ENCODE measurements at regions not wholly inside any gene's neighbourhood (a gene's known extent, or its start where the extent isn't known, plus 50 kb on each side); places are given as distances from the start of the nearest gene placed in this dataset.

- CTCF ChIA-PET = no interaction called here
- no peak for TF ChIP-seq EZH2 (IDR thresholded peaks at IDR 0.05; ENCODE audit: borderline replicate concordance, low read depth, low read length, severe bottlenecking)
- no peak for TF ChIP-seq JUN (IDR thresholded peaks at IDR 0.05; ENCODE audit: borderline replicate concordance, insufficient read depth, insufficient read length, low read depth)
- no peak for TF ChIP-seq FOS (IDR thresholded peaks at IDR 0.05; ENCODE audit: borderline replicate concordance, insufficient read depth, low read length)
- TF ChIP-seq GATA2 (IDR thresholded peaks at IDR 0.05; ENCODE audit: insufficient read depth, insufficient read length, low read depth, low read length) = no peak
- TF ChIP-seq POLR2A (IDR thresholded peaks at IDR 0.05; ENCODE audit: low read depth, low read length) = no peak
- TF ChIP-seq CTCF (IDR thresholded peaks at IDR 0.05; ENCODE audit: extremely low read depth in 1 of 2, insufficient read depth in 1 of 2, low read depth in 1 of 2, low read length in 2 of 2) = no peak
- no peak for TF ChIP-seq POLR2AphosphoS5 (IDR thresholded peaks at IDR 0.05; ENCODE audit: insufficient read depth, low read depth, low read length)
- no peak for TF ChIP-seq MYC (IDR thresholded peaks at IDR 0.05; ENCODE audit: low read depth, low read length)
- TF ChIP-seq MAX (IDR thresholded peaks at IDR 0.05; ENCODE audit: insufficient read depth, insufficient read length) = no peak
- dilution Hi-C loops (cut with MboI; ENCODE audit: extremely low pct_ligation_motif_present, low sequenced_read_pairs) = no loop called here
Observed at GRCh38 chr4:52265781-52266525, 214.8 kb downstream of the SPATA18 start.

More at GRCh38 chr4:52265781-52266525, 214.8 kb downstream of the SPATA18 start:
- H3K36me3 ChIP-seq (ENCODE audit: control insufficient read depth in 2 of 2, extremely low read depth in 1 of 2, insufficient read depth in 2 of 2, low read length in 2 of 2) = no peaks in the 10 kb centered on the region
- H3K27ac ChIP-seq (ENCODE audit: insufficient read depth, low read depth, low read length) = no peak overlapping the region
- H2AFZ ChIP-seq (ENCODE audit: low read depth, low read length) = no peak overlapping the region
- no peak overlapping the region for H3K4me3 ChIP-seq (replicated peaks in 1 of 3; ENCODE audit: insufficient read depth in 1 of 3, low read depth in 1 of 3, low read length in 3 of 3)
- H3K9ac ChIP-seq (replicated peaks; ENCODE audit: extremely low read depth, insufficient read depth, low read length) = no peak overlapping the region
- POLR2A ChIA-PET = no interaction called here
- no peaks in the 10 kb centered on the region for H3K27me3 ChIP-seq (ENCODE audit: control insufficient read depth in 2 of 2, insufficient read depth in 2 of 2, low read length in 2 of 2)
- H3K9me3 ChIP-seq (replicated peaks; ENCODE audit: control insufficient read depth, insufficient read depth, low read length) = no peaks in the 10 kb centered on the region
- FAIRE-seq = no peak
- BruUV-seq (replicated peaks) = no TSS peak
- H4K20me1 ChIP-seq (replicated peaks; ENCODE audit: control insufficient read depth, extremely low read depth, insufficient read depth, low read length) = no peaks in the 10 kb centered on the region
- no peaks in the 10 kb centered on the region for H3K79me2 ChIP-seq (ENCODE audit: control insufficient read depth, insufficient read depth, low read length)
- no peaks in the 10 kb centered on the region for H3K4me1 ChIP-seq (ENCODE audit: control insufficient read depth, extremely low read depth, insufficient read depth, low read length)
- no peak for DNase-seq (ENCODE audit: low read depth, low spot score)
- no peak overlapping the region for H3K4me2 ChIP-seq (ENCODE audit: insufficient read depth, low read length)
- intact Hi-C loops (cut with micrococcal nuclease) = no loop called here
- H3K9me1 ChIP-seq (replicated peaks; ENCODE audit: control insufficient read depth, extremely low read depth, insufficient read depth, low read length) = no peaks in the 10 kb centered on the region
